H9 (cell line): ENCODE measurements at regions not wholly inside any gene's neighbourhood (a gene's known extent, or its start where the extent isn't known, plus 50 kb on each side); places are given as distances from the start of the nearest gene placed in this dataset.

ENCODE experiments used
- DNase-seq: peaks from one replicate; pipeline ENCODE4 v3.0.0-alpha.2; 2017
- H2AFZ ChIP-seq: one replicate; pipeline ENCODE4 v1.6.1; 2013; ENCODE audit warnings: mild to moderate bottlenecking, low read length, control low read depth, moderate library complexity
- H2AK5ac ChIP-seq: 2 replicates; pipeline ENCODE4 v1.6.1; 2013; ENCODE audit warnings: low read length, control low read depth, mixed read lengths; ENCODE audit not compliant: insufficient read length
- H2BK120ac ChIP-seq: one replicate; pipeline ENCODE4 v1.6.1; 2013; ENCODE audit warnings: low read depth, mild to moderate bottlenecking, low read length, control low read depth, inconsistent platforms; ENCODE audit not compliant: poor library complexity, severe bottlenecking
- H2BK12ac ChIP-seq: 2 replicates; pipeline ENCODE4 v1.6.1; 2013; ENCODE audit warnings: low read length, control low read depth, mixed read lengths, low read depth; ENCODE audit not compliant: insufficient read length
- H2BK15ac ChIP-seq: 2 replicates; pipeline ENCODE4 v1.6.1; 2013; ENCODE audit warnings: low read depth, low read length, control low read depth
- H2BK20ac ChIP-seq: one replicate; pipeline ENCODE4 v1.6.1; 2013; ENCODE audit warnings: low read depth, mild to moderate bottlenecking, low read length, control low read depth, inconsistent platforms; ENCODE audit not compliant: poor library complexity, severe bottlenecking
- H2BK5ac ChIP-seq: 2 replicates; pipeline ENCODE4 v1.6.1; 2013; ENCODE audit warnings: low read length, control low read depth, mixed read lengths; ENCODE audit not compliant: insufficient read length
- H3K14ac ChIP-seq: 2 replicates; pipeline ENCODE4 v1.6.1; 2013; ENCODE audit warnings: low read length, control low read depth; ENCODE audit not compliant: insufficient read depth
- H3K18ac ChIP-seq: 2 replicates; pipeline ENCODE4 v1.6.1; 2013; ENCODE audit warnings: low read depth, mild to moderate bottlenecking, mixed read lengths, low read length, control low read depth; ENCODE audit not compliant: insufficient read length
- H3K23ac ChIP-seq: 2 replicates; pipeline ENCODE4 v1.6.1; 2013; ENCODE audit warnings: low read length, control low read depth, mixed read lengths, low read depth; ENCODE audit not compliant: insufficient read length
- H3K23me2 ChIP-seq: 2 replicates; pipeline ENCODE4 v1.6.1; 2013; ENCODE audit warnings: low read depth, mild to moderate bottlenecking, mixed read lengths, low read length, control low read depth; ENCODE audit not compliant: insufficient read length, poor library complexity, severe bottlenecking
- H3K27ac ChIP-seq: 2 replicates; pipeline ENCODE4 v1.5.1; 2013; ENCODE audit warnings: low read length, control low read depth, mixed read lengths, low read depth; ENCODE audit not compliant: insufficient read length
- H3K27me3 ChIP-seq: 2 replicates; pipeline ENCODE4 v1.6.1; 2013; ENCODE audit warnings: low read length, control low read depth, inconsistent platforms; ENCODE audit not compliant: insufficient read depth
- H3K4ac ChIP-seq: 2 replicates; pipeline ENCODE4 v1.6.1; 2013; ENCODE audit warnings: low read depth, mild to moderate bottlenecking, control low read depth, inconsistent platforms, low read length, moderate library complexity
- H3K4me1 ChIP-seq: 2 replicates; pipeline ENCODE4 v1.6.1; 2013; ENCODE audit warnings: low read length, control low read depth, inconsistent platforms; ENCODE audit not compliant: insufficient read depth
- H3K4me2 ChIP-seq: 2 replicates; pipeline ENCODE4 v1.6.1; 2013; ENCODE audit warnings: low read length, control low read depth, mixed read lengths; ENCODE audit not compliant: insufficient read length, insufficient read depth
- H3K56ac ChIP-seq: 2 replicates; pipeline ENCODE4 v1.6.1; 2013; ENCODE audit warnings: low read depth, mild to moderate bottlenecking, mixed read lengths, low read length, control low read depth; ENCODE audit not compliant: insufficient read length
- H3K79me1 ChIP-seq: 2 replicates; pipeline ENCODE4 v1.6.1; 2013; ENCODE audit warnings: low read depth, mild to moderate bottlenecking, moderate library complexity, low read length, control low read depth, inconsistent platforms; ENCODE audit not compliant: insufficient read depth, poor library complexity, severe bottlenecking
- H3K79me2 ChIP-seq: 2 replicates; pipeline ENCODE4 v1.6.1; 2013; ENCODE audit warnings: low read length, control low read depth, inconsistent platforms; ENCODE audit not compliant: insufficient read depth
- H3K9ac ChIP-seq: 2 replicates; pipeline ENCODE4 v1.6.1; 2013; ENCODE audit warnings: low read length, control low read depth, mixed read lengths; ENCODE audit not compliant: insufficient read length; ENCODE audit errors: extremely low read depth
- H3K9me3 ChIP-seq: one replicate; pipeline ENCODE4 v1.6.1; 2013; ENCODE audit warnings: low read depth, low read length, inconsistent platforms; ENCODE audit not compliant: control insufficient read depth
- H3T11ph ChIP-seq: one replicate; pipeline ENCODE4 v1.6.1; 2013; ENCODE audit warnings: mild to moderate bottlenecking, low read length, control low read depth, inconsistent platforms
- H4K20me1 ChIP-seq: one replicate; pipeline ENCODE4 v1.6.1; 2013; ENCODE audit not compliant: control insufficient read depth, insufficient read length, insufficient read depth
- H4K5ac ChIP-seq: 2 replicates; pipeline ENCODE4 v1.6.1; 2013; ENCODE audit warnings: low read depth, mild to moderate bottlenecking, mixed read lengths, low read length, control low read depth; ENCODE audit not compliant: insufficient read length
- H4K8ac ChIP-seq: replicated peaks from 2 replicates; pipeline ENCODE4 v1.6.1; 2013; ENCODE audit warnings: low read length, control low read depth, mixed read lengths, low read depth; ENCODE audit not compliant: insufficient read length
- H4K91ac ChIP-seq: 2 replicates; pipeline ENCODE4 v1.6.1; 2013; ENCODE audit warnings: low read depth, mild to moderate bottlenecking, moderate library complexity, mixed read lengths, low read length, control low read depth; ENCODE audit not compliant: insufficient read length
- H3K27ac Mint-ChIP-seq, 3 experiments: 2 replicates in 2 of 3; 3 replicates in 1 of 3; pipeline ENCODE4 v1.8.0; 2020 to 2021; ENCODE audit warnings: mixed read lengths in 3 of 3, mild to moderate bottlenecking in 1 of 3, moderate library complexity in 1 of 3
- H3K27me3 Mint-ChIP-seq: 2 replicates; pipeline ENCODE4 v1.8.0; 2021; ENCODE audit warnings: low read depth, mild to moderate bottlenecking, moderate library complexity, mixed read lengths
- H3K36me3 Mint-ChIP-seq, 3 experiments: 2 replicates in 2 of 3; 3 replicates in 1 of 3; pipeline ENCODE4 v1.8.0; 2020 to 2021; ENCODE audit warnings: low read depth in 3 of 3, mixed read lengths in 3 of 3; ENCODE audit not compliant: insufficient read depth in 1 of 3
- H3K4me1 Mint-ChIP-seq, 2 experiments: 2 replicates each; pipeline ENCODE4 v1.8.0; 2020; ENCODE audit warnings: mixed read lengths in 2 of 2
- H3K4me3 Mint-ChIP-seq, 2 experiments: 2 replicates in 1 of 2; 3 replicates in 1 of 2; pipeline ENCODE4 v1.8.0; 2020 to 2021; ENCODE audit warnings: mild to moderate bottlenecking in 2 of 2, mixed read lengths in 2 of 2, moderate library complexity in 1 of 2
- H3K9me3 Mint-ChIP-seq, 2 experiments: 2 replicates in 1 of 2; 3 replicates in 1 of 2; pipeline ENCODE4 v1.8.0; 2020; ENCODE audit warnings: mild to moderate bottlenecking in 2 of 2, mixed read lengths in 2 of 2, moderate library complexity in 1 of 2
- WGBS: extraction: QIAGEN DNeasy Blood & Tissue Kit; methylation state at CpG from one replicate; pipeline ENCODE4 v1.1.7; 2013; ENCODE audit warnings: missing lambda C conversion rate, low lambda C conversion rate, mixed read lengths; ENCODE audit not compliant: insufficient read length; ENCODE audit errors: extremely low coverage; 5-methylcytosine and 5-hydroxymethylcytosine counted together
- TF ChIP-seq, protein P1 (sequence below): fragments of 200-600 bp; sonication (generic); conservative IDR thresholded peaks from 3 replicates; pipeline ENCODE4 v1.8.0; 2021; ENCODE audit warnings: antibody characterized with exemption, mild to moderate bottlenecking

- H3K9me3 ChIP-seq, result peaks cover 13% of the 10 kb centered on the region
- no peaks in the 10 kb centered on the region for H3K79me2 ChIP-seq
- no peak overlapping the region for H3K4me2 ChIP-seq
- no peak overlapping the region for H4K91ac ChIP-seq
- no peak overlapping the region for H2BK15ac ChIP-seq
- H2BK5ac ChIP-seq, result no peak overlapping the region
- no peak for DNase-seq
- TF ChIP-seq, protein P1, sequence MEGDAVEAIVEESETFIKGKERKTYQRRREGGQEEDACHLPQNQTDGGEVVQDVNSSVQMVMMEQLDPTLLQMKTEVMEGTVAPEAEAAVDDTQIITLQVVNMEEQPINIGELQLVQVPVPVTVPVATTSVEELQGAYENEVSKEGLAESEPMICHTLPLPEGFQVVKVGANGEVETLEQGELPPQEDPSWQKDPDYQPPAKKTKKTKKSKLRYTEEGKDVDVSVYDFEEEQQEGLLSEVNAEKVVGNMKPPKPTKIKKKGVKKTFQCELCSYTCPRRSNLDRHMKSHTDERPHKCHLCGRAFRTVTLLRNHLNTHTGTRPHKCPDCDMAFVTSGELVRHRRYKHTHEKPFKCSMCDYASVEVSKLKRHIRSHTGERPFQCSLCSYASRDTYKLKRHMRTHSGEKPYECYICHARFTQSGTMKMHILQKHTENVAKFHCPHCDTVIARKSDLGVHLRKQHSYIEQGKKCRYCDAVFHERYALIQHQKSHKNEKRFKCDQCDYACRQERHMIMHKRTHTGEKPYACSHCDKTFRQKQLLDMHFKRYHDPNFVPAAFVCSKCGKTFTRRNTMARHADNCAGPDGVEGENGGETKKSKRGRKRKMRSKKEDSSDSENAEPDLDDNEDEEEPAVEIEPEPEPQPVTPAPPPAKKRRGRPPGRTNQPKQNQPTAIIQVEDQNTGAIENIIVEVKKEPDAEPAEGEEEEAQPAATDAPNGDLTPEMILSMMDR, result no peak
- no peaks in the 10 kb centered on the region for H3K79me1 ChIP-seq
- H3K27ac ChIP-seq, result no peak overlapping the region
- H3K4ac ChIP-seq, result no peak overlapping the region
- H3K4me3 Mint-ChIP-seq, result no peak overlapping the region
- H3K4me1 Mint-ChIP-seq, result peaks cover 0 to 2% of the 10 kb centered on the region in 2 experiments; a peak in 1 of 4 replicates
- H4K8ac ChIP-seq, result no peak overlapping the region
- no peak overlapping the region for H3K27ac Mint-ChIP-seq
- no peak overlapping the region for H4K5ac ChIP-seq
- H3K56ac ChIP-seq, result no peak overlapping the region
- H3T11ph ChIP-seq, result no peak overlapping the region
- H3K9ac ChIP-seq, result no peak overlapping the region
- H3K18ac ChIP-seq, result no peak overlapping the region
- no peak overlapping the region for H3K23ac ChIP-seq
- no peak overlapping the region for H3K14ac ChIP-seq
- no peak overlapping the region for H2BK20ac ChIP-seq
- H2BK120ac ChIP-seq, result no peak overlapping the region
- peaks cover 39 to 55% of the 10 kb centered on the region in 2 experiments for H3K9me3 Mint-ChIP-seq
- H3K27me3 ChIP-seq, result no peaks in the 10 kb centered on the region
- no peak overlapping the region for H2AFZ ChIP-seq
- H3K4me1 ChIP-seq, result no peaks in the 10 kb centered on the region
- no peak overlapping the region for H2BK12ac ChIP-seq
- H3K23me2 ChIP-seq, result no peaks in the 10 kb centered on the region
- peaks cover 7 to 18% (median 10%) of the 10 kb centered on the region in 3 experiments for H3K36me3 Mint-ChIP-seq
- no peaks in the 10 kb centered on the region for H4K20me1 ChIP-seq
- no CpG with 5 or more reads among the region's 3 CpGs for WGBS
- H2AK5ac ChIP-seq, result no peak overlapping the region
- no peaks in the 10 kb centered on the region; the same call in 1 of the 2 replicates for H3K27me3 Mint-ChIP-seq
These were observed 73.7 kb downstream of the GEMIN8 start for GRCh38 chrX:13955975-13956374.
